HepG2 (cell line): ENCODE measurements at regions not wholly inside any gene's neighbourhood (a gene's known extent, or its start where the extent isn't known, plus 50 kb on each side); places are given as distances from the start of the nearest gene placed in this dataset.

Experiments
- ATF7-NPFF ChIP-seq: sonication (generic); formaldehyde crosslinking; IDR thresholded peaks from 2 replicates; pipeline ENCODE4 v1.8.1; 2023; ENCODE audit warnings: mild to moderate bottlenecking, low read depth, missing genetic modification reagents, moderate library complexity
- CREBL2 ChIP-seq: sonication (generic); formaldehyde crosslinking; IDR thresholded peaks from 2 replicates; pipeline ENCODE4 v1.8.1; 2023; ENCODE audit warnings: missing genetic modification reagents, mild to moderate bottlenecking, borderline replicate concordance
- CTCF ChIP-seq: sonication (generic); formaldehyde crosslinking; IDR thresholded peaks from 2 replicates; pipeline ENCODE4 v1.5.0; 2020; ENCODE audit warnings: mild to moderate bottlenecking, missing genetic modification reagents, moderate library complexity
- HDAC6 ChIP-seq: fragments of 200-600 bp; sonication (generic); IDR thresholded peaks from 2 replicates; pipeline ENCODE4 v1.7.0; 2017; ENCODE audit warnings: mild to moderate bottlenecking, antibody characterized with exemption, low read length, low read depth
- MAF1 ChIP-seq: sonication (generic); formaldehyde crosslinking; IDR thresholded peaks from 2 replicates; pipeline ENCODE4 v1.5.0; 2020; ENCODE audit warnings: missing genetic modification reagents, borderline replicate concordance
- MTF1 ChIP-seq: sonication (generic); formaldehyde crosslinking; IDR thresholded peaks from 2 replicates; pipeline ENCODE4 v1.5.0; 2020; ENCODE audit warnings: missing genetic modification reagents
- NBN ChIP-seq: fragments of 450-650 bp; conservative IDR thresholded peaks from 2 replicates; pipeline ENCODE4 v1.6.1; 2017
- NCOR1 ChIP-seq: fragments of 200-600 bp; sonication (generic); IDR thresholded peaks from 2 replicates; pipeline ENCODE4 v1.7.0; 2017; ENCODE audit warnings: antibody characterized with exemption, low read length, borderline replicate concordance
- PAWR ChIP-seq: sonication (generic); formaldehyde crosslinking; IDR thresholded peaks from 2 replicates; pipeline ENCODE4 v1.4.0; 2020; ENCODE audit warnings: missing genetic modification reagents, mild to moderate bottlenecking, borderline replicate concordance
- PPARG ChIP-seq: conservative IDR thresholded peaks from 2 replicates; pipeline ENCODE4 v1.6.1; 2016; ENCODE audit warnings: missing biosample characterization, missing genetic modification reagents
- PRPF4 ChIP-seq: fragments of 200-400 bp; formaldehyde crosslinking; IDR thresholded peaks from 2 replicates; pipeline ENCODE4 v1.6.1; 2016; ENCODE audit warnings: low read length, low read depth; ENCODE audit not compliant: poor library complexity, severe bottlenecking
- SMC3 ChIP-seq: IDR thresholded peaks from 2 replicates; pipeline ENCODE4 v1.6.1; 2011; ENCODE audit warnings: low read length, improper control_type of control experiment
- ZNF20 ChIP-seq: sonication (generic); formaldehyde crosslinking; IDR thresholded peaks from 2 replicates; pipeline ENCODE4 v1.4.0; 2020; ENCODE audit warnings: mild to moderate bottlenecking, moderate library complexity, missing genetic modification reagents
- ZNF264 ChIP-seq: sonication (generic); formaldehyde crosslinking; IDR thresholded peaks from 2 replicates; pipeline ENCODE4 v1.4.0; 2020; ENCODE audit warnings: missing genetic modification reagents
- ZNF3 ChIP-seq: IDR thresholded peaks from 2 replicates; pipeline ENCODE4 v1.7.0; 2017; ENCODE audit warnings: inconsistent platforms
- ZNF354B ChIP-seq: sonication (generic); formaldehyde crosslinking; IDR thresholded peaks from 2 replicates; pipeline ENCODE4 v1.8.0; 2022; ENCODE audit warnings: mild to moderate bottlenecking, missing genetic modification reagents
- ZNF605 ChIP-seq: sonication (generic); formaldehyde crosslinking; IDR thresholded peaks from 2 replicates; pipeline ENCODE4 v1.8.0; 2022; ENCODE audit warnings: mild to moderate bottlenecking, missing genetic modification reagents
- ZNF687 ChIP-seq: sonication (generic); formaldehyde crosslinking; IDR thresholded peaks from 2 replicates; pipeline ENCODE4 v1.5.1; 2020; ENCODE audit warnings: mild to moderate bottlenecking, missing genetic modification reagents, moderate library complexity
- ZNF777 ChIP-seq: sonication (generic); formaldehyde crosslinking; IDR thresholded peaks from 2 replicates; pipeline ENCODE4 v1.4.0; 2020; ENCODE audit warnings: missing genetic modification reagents
- ZNF841 ChIP-seq: sonication (generic); formaldehyde crosslinking; IDR thresholded peaks from 2 replicates; pipeline ENCODE4 v1.8.1; 2023; ENCODE audit warnings: missing genetic modification reagents, borderline replicate concordance
- TF ChIP-seq, protein P1 (sequence below): sonication (generic); formaldehyde crosslinking; IDR thresholded peaks from 2 replicates; pipeline ENCODE4 v1.5.0; 2020; ENCODE audit warnings: mild to moderate bottlenecking, missing genetic modification reagents, borderline replicate concordance
- TF ChIP-seq, protein P2 (sequence below): IDR thresholded peaks from 2 replicates; pipeline ENCODE4 v1.6.1; 2016; ENCODE audit warnings: missing genetic modification reagents, missing compliant biosample characterization

DNA sequence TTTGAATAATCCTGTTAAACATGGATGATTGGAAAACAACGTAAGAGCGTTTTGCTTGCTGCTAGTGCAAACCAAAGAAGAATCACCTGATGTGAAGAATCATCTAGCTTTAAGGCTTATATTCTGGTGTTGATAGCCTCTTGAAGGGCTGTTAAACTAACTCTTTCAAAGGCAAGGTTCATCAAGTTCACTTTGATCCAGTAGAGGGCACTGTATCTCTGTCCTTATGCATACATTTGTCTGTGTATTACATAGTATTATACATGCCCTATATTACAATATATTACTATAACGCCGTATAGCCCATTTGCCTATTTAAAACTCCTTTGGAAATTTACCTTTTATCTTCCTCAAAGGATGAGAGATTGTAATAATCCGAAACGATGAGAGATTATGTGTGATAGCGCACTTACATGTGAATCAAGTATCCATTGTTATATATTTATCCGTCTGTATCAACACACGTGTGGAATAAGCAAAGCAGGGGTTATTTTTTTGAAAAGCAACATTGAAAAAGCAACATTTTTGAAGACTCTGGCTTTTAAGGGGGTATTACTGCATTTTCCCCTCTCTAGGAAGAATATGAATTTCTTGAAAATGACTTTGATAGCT lies 50.8 kb upstream of the NRN1 start (continued):
- no peak for TF ChIP-seq ZNF687 (CRISPR knock-in tag)
- TF ChIP-seq ZNF777 (CRISPR knock-in tag), result no peak
- TF ChIP-seq PAWR (CRISPR knock-in tag), result no peak
- TF ChIP-seq, protein P1, sequence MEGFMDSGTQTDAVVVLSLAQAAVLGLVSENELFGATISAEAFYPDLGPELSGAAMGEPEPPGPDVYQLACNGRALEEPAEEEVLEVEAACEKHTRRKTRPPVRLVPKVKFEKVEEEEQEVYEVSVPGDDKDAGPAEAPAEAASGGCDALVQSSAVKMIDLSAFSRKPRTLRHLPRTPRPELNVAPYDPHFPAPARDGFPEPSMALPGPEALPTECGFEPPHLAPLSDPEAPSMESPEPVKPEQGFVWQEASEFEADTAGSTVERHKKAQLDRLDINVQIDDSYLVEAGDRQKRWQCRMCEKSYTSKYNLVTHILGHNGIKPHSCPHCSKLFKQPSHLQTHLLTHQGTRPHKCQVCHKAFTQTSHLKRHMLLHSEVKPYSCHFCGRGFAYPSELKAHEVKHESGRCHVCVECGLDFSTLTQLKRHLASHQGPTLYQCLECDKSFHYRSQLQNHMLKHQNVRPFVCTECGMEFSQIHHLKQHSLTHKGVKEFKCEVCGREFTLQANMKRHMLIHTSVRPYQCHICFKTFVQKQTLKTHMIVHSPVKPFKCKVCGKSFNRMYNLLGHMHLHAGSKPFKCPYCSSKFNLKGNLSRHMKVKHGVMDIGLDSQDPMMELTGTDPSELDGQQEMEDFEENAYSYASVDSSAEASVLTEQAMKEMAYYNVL (CRISPR knock-in tag), result no peak
- TF ChIP-seq PPARG (CRISPR knock-in tag), result 0 out of 2 replicates have a peak, but pooled peaks have one; percentile 12
- TF ChIP-seq PRPF4, result no peak
- no peak for TF ChIP-seq ATF7-NPFF (CRISPR knock-in tag)
- peak; percentile 64 for TF ChIP-seq CTCF
- no peak for TF ChIP-seq ZNF354B (CRISPR knock-in tag)
- TF ChIP-seq, protein P2, sequence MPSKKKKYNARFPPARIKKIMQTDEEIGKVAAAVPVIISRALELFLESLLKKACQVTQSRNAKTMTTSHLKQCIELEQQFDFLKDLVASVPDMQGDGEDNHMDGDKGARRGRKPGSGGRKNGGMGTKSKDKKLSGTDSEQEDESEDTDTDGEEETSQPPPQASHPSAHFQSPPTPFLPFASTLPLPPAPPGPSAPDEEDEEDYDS (CRISPR knock-in tag), result no peak
- TF ChIP-seq CREBL2 (CRISPR knock-in tag), result no peak
- no peak for TF ChIP-seq ZNF264 (CRISPR knock-in tag)
- no peak for TF ChIP-seq ZNF841 (CRISPR knock-in tag)
- no peak for TF ChIP-seq MAF1 (CRISPR knock-in tag)
- no peak for TF ChIP-seq ZNF20 (CRISPR knock-in tag)
- peak; percentile 46 for TF ChIP-seq SMC3
- TF ChIP-seq HDAC6, result no peak
- TF ChIP-seq ZNF605 (CRISPR knock-in tag), result no peak
- TF ChIP-seq NCOR1, result no peak
- TF ChIP-seq MTF1 (CRISPR knock-in tag), result no peak
- TF ChIP-seq ZNF3, result no peak
- no peak for TF ChIP-seq NBN
